Activated B cell treated with CpG ODN at 0.5 μM for 24 hours (primary cell): ENCODE measurements at regions not wholly inside any gene's neighbourhood (a gene's known extent, or its start where the extent isn't known, plus 50 kb on each side); places are given as distances from the start of the nearest gene placed in this dataset.

ENCODE experiments used
- ATAC-seq: fragments of 200-7000 bp; cut with Tn5 transposase; one replicate; pipeline ENCODE4 v1.10.0; 2021; ENCODE audit warnings: low read depth, mild to moderate bottlenecking, moderate library complexity
- CTCF ChIA-PET: fragments of 350-600 bp; sonication (Branson Sonifier 250); formaldehyde crosslinking; loops from one replicate; lab custom pipeline; 2021; ENCODE audit warnings: antibody characterized with exemption; lab: Charles Lee
- POLR2A ChIA-PET: fragments of 350-600 bp; sonication (Branson Sonifier 250); formaldehyde crosslinking; loops from one replicate; lab custom pipeline; 2021; ENCODE audit warnings: antibody characterized with exemption; lab: Charles Lee
- DNase-seq: peaks from one replicate; pipeline ENCODE4 v3.0.0; 2022
- H3K27ac Mint-ChIP-seq: one replicate; pipeline ENCODE4 v1.8.0; 2020; ENCODE audit warnings: mixed read lengths
- H3K27me3 Mint-ChIP-seq: one replicate; pipeline ENCODE4 v1.8.0; 2021; ENCODE audit warnings: mixed read lengths
- H3K36me3 Mint-ChIP-seq: one replicate; pipeline ENCODE4 v1.8.0; 2021; ENCODE audit warnings: low read depth, mixed read lengths
- H3K4me1 Mint-ChIP-seq: one replicate; pipeline ENCODE4 v1.8.0; 2021; ENCODE audit warnings: mixed read lengths
- H3K4me3 Mint-ChIP-seq: one replicate; pipeline ENCODE4 v1.8.0; 2020; ENCODE audit warnings: mild to moderate bottlenecking, mixed read lengths
- H3K9me3 Mint-ChIP-seq: one replicate; pipeline ENCODE4 v1.8.0; 2020; ENCODE audit warnings: mixed read lengths
- CTCF ChIP-seq: fragments of 200-600 bp; IDR thresholded peaks from one replicate; pipeline ENCODE4 v1.8.0; 2022; ENCODE audit warnings: antibody characterized with exemption, mild to moderate bottlenecking
- intact Hi-C: fragments of 100-400 bp; cut with micrococcal nuclease; formaldehyde crosslinking; loops from one replicate; pipeline ENCODE4 v1.15.1; 2024

GRCh38 chr6:9848094-9848493, 566.8 kb downstream of the TFAP2A start:
- Mint-ChIP-seq H3K27me3 (no peaks in the 10 kb centered on the region), H3K27ac (no peak overlapping the region), H3K9me3 (peaks cover 26% of the 10 kb centered on the region), H3K36me3 (no peaks in the 10 kb centered on the region), H3K4me3 (no peak overlapping the region), H3K4me1 (no peaks in the 10 kb centered on the region)
- CTCF ChIA-PET: no interaction called here
- no peak for ATAC-seq
- DNase-seq: no peak
- intact Hi-C loops: no loop called here
- POLR2A ChIA-PET: no interaction called here
- TF ChIP-seq CTCF: no peak

- no peak overlapping the region for H3K4me3 Mint-ChIP-seq
- ATAC-seq (no peak), DNase-seq (no peak)
- POLR2A ChIA-PET: no interaction called here
- CTCF ChIA-PET: no interaction called here
- no peaks in the 10 kb centered on the region for H3K4me1 Mint-ChIP-seq
- H3K27ac Mint-ChIP-seq: no peak overlapping the region
- intact Hi-C loops: no loop called here
- no peak for TF ChIP-seq CTCF
- no peaks in the 10 kb centered on the region for H3K36me3 Mint-ChIP-seq
- no peaks in the 10 kb centered on the region for H3K27me3 Mint-ChIP-seq
- H3K9me3 Mint-ChIP-seq: peaks cover 10% of the 10 kb centered on the region
Measured at GRCh38 chr6:9841886-9842725, 572.8 kb downstream of the TFAP2A start.

- intact Hi-C loops: no loop called here
- Mint-ChIP-seq H3K4me3 (no peak overlapping the region), H3K27me3 (no peaks in the 10 kb centered on the region), H3K9me3 (peaks cover 9% of the 10 kb centered on the region), H3K36me3 (no peaks in the 10 kb centered on the region), H3K27ac (no peak overlapping the region), H3K4me1 (no peaks in the 10 kb centered on the region)
- no peak for ATAC-seq
- DNase-seq: no peak
- POLR2A ChIA-PET: no interaction called here
- CTCF ChIA-PET: no interaction called here
- TF ChIP-seq CTCF: no peak
Measured at GRCh38 chr6:9834233-9834632, 580.6 kb downstream of the TFAP2A start.

GRCh38 chr6:9831783-9832182, 583.1 kb downstream of the TFAP2A start:
- no peak for DNase-seq
- CTCF ChIA-PET: no interaction called here
- Mint-ChIP-seq H3K27me3 (no peaks in the 10 kb centered on the region), H3K9me3 (peaks cover 6% of the 10 kb centered on the region), H3K27ac (no peak overlapping the region), H3K4me3 (no peak overlapping the region), H3K4me1 (no peaks in the 10 kb centered on the region), H3K36me3 (no peaks in the 10 kb centered on the region)
- POLR2A ChIA-PET: no interaction called here
- intact Hi-C loops: no loop called here
- ATAC-seq: no peak
- TF ChIP-seq CTCF: no peak

- intact Hi-C loops: no loop called here
- Mint-ChIP-seq H3K4me3 (no peak overlapping the region), H3K4me1 (no peaks in the 10 kb centered on the region), H3K36me3 (no peaks in the 10 kb centered on the region), H3K27ac (no peak overlapping the region), H3K27me3 (no peaks in the 10 kb centered on the region), H3K9me3 (peaks cover 4% of the 10 kb centered on the region)
- no peak for TF ChIP-seq CTCF
- no peak for ATAC-seq
- DNase-seq: no peak
- CTCF ChIA-PET: no interaction called here
- POLR2A ChIA-PET: no interaction called here
Measured at GRCh38 chr6:9830808-9831207, 584.1 kb downstream of the TFAP2A start.
